Uterus (tissue), 3 donors: ENCODE measurements at regions not wholly inside any gene's neighbourhood (a gene's known extent, or its start where the extent isn't known, plus 50 kb on each side); places are given as distances from the start of the nearest gene placed in this dataset.

Experiments used
- DNase-seq, 2 donors: peaks; one replicate each; pipeline ENCODE4 v3.0.0-alpha.2; 2019 to 2020
- H3K27ac ChIP-seq, 2 donors: fragments of 200-600 bp; sonication (generic); 1 replicate in 1 of 2; 2 replicates in 1 of 2; pipeline ENCODE4 v1.5.1; 2016 to 2018
- H3K27me3 ChIP-seq, 2 donors: fragments of 200-600 bp; sonication (generic); one replicate each; pipeline ENCODE4 v1.5.1; 2018 to 2019; ENCODE audit warnings: control low read depth in 1 of 2
- H3K36me3 ChIP-seq, 2 donors: fragments of 200-600 bp; sonication (generic); one replicate each; pipeline ENCODE4 v1.5.1; 2019; ENCODE audit warnings: control low read depth in 1 of 2
- H3K4me1 ChIP-seq, 2 donors: fragments of 200-600 bp; sonication (generic); one replicate each; pipeline ENCODE4 v1.5.1; 2018 to 2019; ENCODE audit warnings: control low read depth in 1 of 2
- H3K4me3 ChIP-seq, 2 donors: fragments of 200-600 bp; sonication (generic); 1 replicate in 1 of 2; 2 replicates in 1 of 2; pipeline ENCODE4 v1.5.1; 2018 to 2019; ENCODE audit warnings: mild to moderate bottlenecking in 1 of 2
- H3K9me3 ChIP-seq, 2 donors: fragments of 200-600 bp; sonication (generic); one replicate each; pipeline ENCODE4 v1.5.1; 2019; ENCODE audit warnings: control low read depth in 1 of 2
- CTCF ChIP-seq, 4 experiments: fragments of 200-600 bp in 2 of 4; fragments of 450-650 bp in 2 of 4; sonication (generic) in 2 of 4; IDR thresholded peaks; one replicate each; pipeline ENCODE4 v1.5.1; 2016 to 2019; ENCODE audit warnings: antibody characterized with exemption in 4 of 4, mild to moderate bottlenecking in 2 of 4, moderate library complexity in 1 of 4
- POLR2A ChIP-seq, 2 donors: fragments of 450-650 bp; IDR thresholded peaks; one replicate each; pipeline ENCODE4 v1.6.1; 2016; ENCODE audit warnings: antibody characterized with exemption in 2 of 2, mild to moderate bottlenecking in 1 of 2, moderate library complexity in 1 of 2
- intact Hi-C: fragments of 100-400 bp; cut with DNase I; formaldehyde crosslinking; loops from one replicate; pipeline ENCODE4 v1.15.1; 2023; ENCODE audit warnings: low total_unique reads
- donor health status: DM: yes; HTN: yes; CAD: no.

DNA sequence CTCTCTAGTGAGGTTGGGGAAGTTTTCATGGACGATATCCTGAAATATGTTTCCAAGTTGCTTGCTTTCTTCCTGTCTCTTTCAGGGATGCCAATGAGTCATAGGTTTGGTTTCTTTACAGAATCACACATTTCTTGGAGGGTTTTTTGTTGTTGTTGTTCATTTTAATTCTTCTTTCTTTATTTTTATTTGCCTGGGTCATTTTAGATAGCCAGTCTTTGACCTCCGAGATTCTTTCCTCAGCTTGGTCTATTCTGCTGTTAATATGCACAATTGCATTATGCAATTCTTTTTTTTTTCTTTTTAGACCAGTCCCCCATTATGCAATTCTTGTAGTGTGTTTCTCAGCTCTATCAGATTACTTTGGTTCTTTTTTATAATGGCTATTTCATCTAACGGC is 338.9 kb downstream of the AEBP2 start:
- intact Hi-C loops, result no loop called here
- Histone ChIP-seq H3K9me3 (no peaks in the 10 kb centered on the region), H3K27ac (no peak overlapping the region), H3K4me1 (no peaks in the 10 kb centered on the region), H3K36me3 (no peaks in the 10 kb centered on the region), H3K27me3 (no peaks in the 10 kb centered on the region), H3K4me3 (no peak overlapping the region)
- TF ChIP-seq CTCF (IDR thresholded peaks at IDR 0.05) (no peak), POLR2A (IDR thresholded peaks at IDR 0.05) (no peak)
- DNase-seq, result no peak

DNA sequence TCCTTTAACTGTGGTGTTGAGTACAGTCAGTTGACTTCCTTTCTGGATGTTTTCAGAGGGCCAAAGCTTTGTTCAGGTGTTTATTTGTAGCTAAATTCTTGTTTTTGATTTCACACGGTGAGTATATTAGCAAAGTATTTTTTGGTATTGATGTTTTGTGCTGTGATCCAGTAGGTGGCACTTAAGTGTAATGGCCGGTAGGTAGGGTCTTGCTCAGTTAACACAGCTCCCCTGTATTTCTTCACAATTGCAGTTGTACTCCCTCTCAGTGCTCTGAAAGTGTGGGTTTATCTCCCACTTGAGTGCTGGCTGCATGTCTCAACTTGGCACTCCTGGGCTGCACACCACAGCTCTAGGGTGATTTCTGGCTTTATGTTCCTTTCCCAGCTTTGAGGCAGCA is 339.5 kb downstream of the AEBP2 start:
- no peak overlapping the region for H3K4me3 ChIP-seq
- intact Hi-C loops, result no loop called here
- H3K27ac ChIP-seq, result no peak overlapping the region

DNA sequence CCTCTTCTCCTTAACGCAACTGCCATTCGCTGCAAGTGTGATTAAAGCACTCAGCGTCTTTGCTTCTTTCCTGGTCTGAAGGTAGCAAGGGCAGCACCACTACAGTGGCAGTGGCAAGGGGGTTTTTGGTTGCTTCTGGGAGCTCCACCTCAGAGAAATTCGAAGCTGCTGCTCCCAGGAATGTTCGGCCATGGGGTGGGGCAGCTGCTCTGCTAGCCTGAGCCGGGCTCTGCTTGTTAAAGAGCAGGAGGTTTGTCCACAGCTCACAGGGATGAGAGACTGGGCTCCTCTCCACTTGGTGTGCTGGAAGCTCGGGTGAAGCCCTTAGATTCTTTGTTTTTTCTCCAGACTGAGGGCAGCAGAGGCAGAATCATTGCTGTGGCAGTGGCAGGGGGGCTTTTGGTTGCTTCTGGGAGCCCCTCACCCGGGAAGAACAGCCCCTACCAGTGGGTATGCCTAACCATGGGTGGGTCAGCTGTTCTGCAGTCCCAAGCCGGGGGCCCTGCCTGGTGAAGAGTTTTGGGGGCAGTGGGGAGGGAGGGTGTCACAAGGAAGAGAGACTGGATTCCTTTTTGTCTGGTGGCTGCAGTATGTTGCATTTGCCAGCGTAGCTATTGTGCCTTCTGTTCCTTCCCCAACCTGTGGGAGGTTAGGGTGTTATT is 340.2 kb downstream of the AEBP2 start:
- H3K36me3 ChIP-seq, result no peaks in the 10 kb centered on the region
- no peaks in the 10 kb centered on the region for H3K27me3 ChIP-seq
- TF ChIP-seq POLR2A (IDR thresholded peaks at IDR 0.05) (no peak), CTCF (IDR thresholded peaks at IDR 0.05) (no peak)
- no peak for DNase-seq
- intact Hi-C loops, result no loop called here
- no peaks in the 10 kb centered on the region for H3K9me3 ChIP-seq
- no peak overlapping the region for H3K27ac ChIP-seq
- no peaks in the 10 kb centered on the region for H3K4me1 ChIP-seq
- H3K4me3 ChIP-seq, result no peak overlapping the region

More for the DNA sequence above, 339.5 kb downstream of the AEBP2 start:
- H3K9me3 ChIP-seq, result no peaks in the 10 kb centered on the region
- no peaks in the 10 kb centered on the region for H3K36me3 ChIP-seq
- no peaks in the 10 kb centered on the region for H3K4me1 ChIP-seq
- TF ChIP-seq POLR2A (IDR thresholded peaks at IDR 0.05) (no peak), CTCF (IDR thresholded peaks at IDR 0.05) (no peak)
- no peak for DNase-seq
- H3K27me3 ChIP-seq, result no peaks in the 10 kb centered on the region

- DNase-seq, result no peak
- intact Hi-C loops, result no loop called here
- TF ChIP-seq POLR2A (IDR thresholded peaks at IDR 0.05) (no peak), CTCF (IDR thresholded peaks at IDR 0.05) (no peak)
- no peak overlapping the region for H3K27ac ChIP-seq
- H3K4me1 ChIP-seq, result no peaks in the 10 kb centered on the region
- no peaks in the 10 kb centered on the region for H3K9me3 ChIP-seq
- no peak overlapping the region for H3K4me3 ChIP-seq
- no peaks in the 10 kb centered on the region for H3K36me3 ChIP-seq
- no peaks in the 10 kb centered on the region for H3K27me3 ChIP-seq
Observed at GRCh38 chr12:19780460-19780859, 341.2 kb downstream of the AEBP2 start.

DNA sequence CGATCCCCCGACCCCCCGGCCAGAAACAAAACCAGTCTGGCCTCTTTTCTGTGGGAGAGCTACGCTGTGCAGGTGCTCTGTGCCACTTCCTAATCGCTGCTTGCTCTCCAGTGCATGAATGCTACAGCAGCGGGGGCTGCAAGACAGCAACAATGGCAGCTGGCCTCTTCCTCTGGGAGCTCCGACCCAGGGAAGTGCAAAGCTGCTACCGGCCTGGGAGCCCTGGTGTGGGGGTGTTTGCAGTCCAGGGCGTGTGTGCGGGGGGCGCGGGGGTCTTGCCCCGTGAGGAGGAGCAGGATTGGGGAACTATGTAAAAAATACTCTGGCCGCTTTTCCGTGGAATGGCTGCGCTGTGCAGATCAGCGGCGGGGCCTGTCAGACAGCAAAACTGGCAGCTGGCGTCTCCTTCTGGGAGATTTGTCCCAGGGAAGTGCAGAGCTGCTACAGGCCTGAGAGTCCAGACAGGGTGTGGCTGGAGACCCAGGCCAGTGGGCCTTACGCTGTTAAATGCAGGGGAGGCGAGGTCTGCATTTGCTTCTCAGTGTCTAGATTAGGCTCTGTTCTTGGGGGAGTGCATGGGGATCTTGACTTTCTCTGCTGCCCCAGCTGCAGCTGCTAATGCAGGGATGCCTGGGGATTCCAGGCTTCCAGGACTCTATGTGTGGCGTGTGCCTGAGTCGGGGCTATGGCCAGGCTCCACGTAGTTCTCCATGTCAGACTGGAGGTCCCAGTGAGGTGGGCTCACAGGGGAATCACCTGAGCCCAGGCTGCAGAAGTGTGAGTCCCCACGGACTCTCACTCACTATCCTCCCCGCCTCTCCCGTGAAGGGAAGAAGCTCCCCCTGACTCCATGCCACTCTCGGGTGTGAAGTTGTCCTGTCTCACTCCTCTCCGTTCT is 344.5 kb downstream of the AEBP2 start:
- Histone ChIP-seq H3K36me3 (no peaks in the 10 kb centered on the region), H3K4me3 (no peak overlapping the region), H3K4me1 (no peaks in the 10 kb centered on the region), H3K27ac (no peak overlapping the region), H3K27me3 (no peaks in the 10 kb centered on the region), H3K9me3 (peaks cover 0 to 6% of the 10 kb centered on the region in 2 donors)
- no peak for TF ChIP-seq POLR2A (IDR thresholded peaks at IDR 0.05)
- TF ChIP-seq CTCF (IDR thresholded peaks at IDR 0.05), result no peak
- no peak for DNase-seq
- intact Hi-C loops, result no loop called here
